WTC11 (cell line): ENCODE measurements at regions not wholly inside any gene's neighbourhood (a gene's known extent, or its start where the extent isn't known, plus 50 kb on each side); places are given as distances from the start of the nearest gene placed in this dataset.

Experiments
- ATAC-seq: fragments of 200-7000 bp; cut with Tn5 transposase; 2 replicates; pipeline ENCODE4 v1.10.0; 2021; ENCODE audit warnings: mild to moderate bottlenecking, moderate library complexity
- CTCF ChIA-PET: fragments of 300-600 bp; sonication (Branson Sonifier 250); formaldehyde crosslinking; loops from one replicate; lab custom pipeline; 2021; ENCODE audit warnings: antibody characterized with exemption; lab: Charles Lee
- POLR2A ChIA-PET: fragments of 350-600 bp; sonication (Branson Sonifier 250); formaldehyde crosslinking; loops from one replicate; lab custom pipeline; 2021; ENCODE audit warnings: antibody characterized with exemption; lab: Charles Lee
- DNase-seq: peaks from one replicate; pipeline ENCODE4 v3.0.0; 2021; ENCODE audit warnings: low spot score
- H3K27ac Mint-ChIP-seq: 2 replicates; pipeline ENCODE4 v1.8.0; 2021; ENCODE audit warnings: mixed read lengths
- H3K27me3 Mint-ChIP-seq: 2 replicates; pipeline ENCODE4 v1.8.0; 2021; ENCODE audit warnings: low read depth, mild to moderate bottlenecking, moderate library complexity, mixed read lengths
- H3K36me3 Mint-ChIP-seq: 2 replicates; pipeline ENCODE4 v1.8.0; 2021; ENCODE audit warnings: mixed read lengths
- H3K4me1 Mint-ChIP-seq: 2 replicates; pipeline ENCODE4 v1.8.0; 2022; ENCODE audit warnings: mixed read lengths
- H3K4me3 Mint-ChIP-seq: 2 replicates; pipeline ENCODE4 v1.8.0; 2021; ENCODE audit warnings: mild to moderate bottlenecking, moderate library complexity, mixed read lengths
- H3K9me3 Mint-ChIP-seq: 2 replicates; pipeline ENCODE4 v1.8.0; 2021; ENCODE audit warnings: mixed read lengths
- CBFB ChIP-seq: sonication (generic); formaldehyde crosslinking; IDR thresholded peaks from 2 replicates; pipeline ENCODE4 v1.8.1; 2022; ENCODE audit warnings: mild to moderate bottlenecking, low read depth, missing genetic modification reagents
- CREB1 ChIP-seq: sonication (generic); formaldehyde crosslinking; IDR thresholded peaks from 2 replicates; pipeline ENCODE4 v1.8.0; 2023; ENCODE audit warnings: mild to moderate bottlenecking, missing genetic modification reagents
- ESRRA ChIP-seq: sonication (generic); formaldehyde crosslinking; IDR thresholded peaks from 2 replicates; pipeline ENCODE4 v1.8.1; 2022; ENCODE audit warnings: mild to moderate bottlenecking, missing genetic modification reagents, borderline replicate concordance
- GTF2I ChIP-seq: fragments of 250-450 bp; sonication (Bioruptor Pico); conservative IDR thresholded peaks from 2 replicates; pipeline ENCODE4 v1.4.0; 2021; ENCODE audit warnings: mild to moderate bottlenecking
- HMGA2 ChIP-seq: fragments of 250-450 bp; sonication (Bioruptor Pico); IDR thresholded peaks from 2 replicates; pipeline ENCODE4 v1.4.0; 2021; ENCODE audit warnings: mild to moderate bottlenecking, moderate library complexity
- IRF2 ChIP-seq: sonication (generic); formaldehyde crosslinking; IDR thresholded peaks from 2 replicates; pipeline ENCODE4 v1.8.0; 2022; ENCODE audit warnings: low read depth, missing genetic modification reagents, borderline replicate concordance
- RELA ChIP-seq: sonication (generic); formaldehyde crosslinking; IDR thresholded peaks from 2 replicates; pipeline ENCODE4 v1.8.1; 2022; ENCODE audit warnings: missing genetic modification reagents, mild to moderate bottlenecking, borderline replicate concordance
- SP1 ChIP-seq: sonication (generic); formaldehyde crosslinking; conservative IDR thresholded peaks from 2 replicates; pipeline ENCODE4 v1.8.1; 2022; ENCODE audit warnings: missing genetic modification reagents
- ZNF121 ChIP-seq: sonication (generic); formaldehyde crosslinking; IDR thresholded peaks from 2 replicates; pipeline ENCODE4 v1.8.0; 2023; ENCODE audit warnings: missing genetic modification reagents
- ZNF219 ChIP-seq: sonication (generic); formaldehyde crosslinking; IDR thresholded peaks from 2 replicates; pipeline ENCODE4 v1.8.0; 2023; ENCODE audit warnings: missing genetic modification reagents, mild to moderate bottlenecking, borderline replicate concordance
- ZNF232 ChIP-seq: sonication (generic); formaldehyde crosslinking; IDR thresholded peaks from 2 replicates; pipeline ENCODE4 v1.8.0; 2022; ENCODE audit warnings: mild to moderate bottlenecking, missing genetic modification reagents
- ZNF317 ChIP-seq: sonication (generic); formaldehyde crosslinking; IDR thresholded peaks from 2 replicates; pipeline ENCODE4 v1.8.1; 2023; ENCODE audit warnings: low read depth, mild to moderate bottlenecking, moderate library complexity, missing genetic modification reagents, borderline replicate concordance
- TF ChIP-seq, protein P1 (sequence below): sonication (generic); formaldehyde crosslinking; IDR thresholded peaks from 2 replicates; pipeline ENCODE4 v1.8.0; 2022; ENCODE audit warnings: mild to moderate bottlenecking, missing genetic modification reagents
- TF ChIP-seq, protein P2 (sequence below): fragments of 250-450 bp; sonication (Bioruptor Pico); IDR thresholded peaks from 2 replicates; pipeline ENCODE4 v1.9.0; 2021; ENCODE audit warnings: moderate library complexity, mild to moderate bottlenecking, inconsistent platforms, borderline replicate concordance
- TF ChIP-seq, protein P3 (sequence below): sonication (generic); formaldehyde crosslinking; IDR thresholded peaks from 2 replicates; pipeline ENCODE4 v1.8.1; 2022; ENCODE audit warnings: missing genetic modification reagents, borderline replicate concordance
- TF ChIP-seq, protein P4 (sequence below): fragments of 250-450 bp; sonication (Bioruptor Pico); IDR thresholded peaks from 2 replicates; pipeline ENCODE4 v1.9.0; 2021; ENCODE audit warnings: mild to moderate bottlenecking
- TF ChIP-seq, protein P5 (sequence below): sonication (generic); formaldehyde crosslinking; IDR thresholded peaks from 2 replicates; pipeline ENCODE4 v1.8.0; 2022; ENCODE audit warnings: mild to moderate bottlenecking, missing genetic modification reagents
- TF ChIP-seq, protein P6 (sequence below): sonication (generic); formaldehyde crosslinking; IDR thresholded peaks from 2 replicates; pipeline ENCODE4 v1.8.1; 2023; ENCODE audit warnings: mild to moderate bottlenecking, missing genetic modification reagents, borderline replicate concordance
- TF ChIP-seq, protein P7 (sequence below): sonication (generic); formaldehyde crosslinking; IDR thresholded peaks from 2 replicates; pipeline ENCODE4 v1.8.1; 2023; ENCODE audit warnings: mild to moderate bottlenecking, missing genetic modification reagents

DNA sequence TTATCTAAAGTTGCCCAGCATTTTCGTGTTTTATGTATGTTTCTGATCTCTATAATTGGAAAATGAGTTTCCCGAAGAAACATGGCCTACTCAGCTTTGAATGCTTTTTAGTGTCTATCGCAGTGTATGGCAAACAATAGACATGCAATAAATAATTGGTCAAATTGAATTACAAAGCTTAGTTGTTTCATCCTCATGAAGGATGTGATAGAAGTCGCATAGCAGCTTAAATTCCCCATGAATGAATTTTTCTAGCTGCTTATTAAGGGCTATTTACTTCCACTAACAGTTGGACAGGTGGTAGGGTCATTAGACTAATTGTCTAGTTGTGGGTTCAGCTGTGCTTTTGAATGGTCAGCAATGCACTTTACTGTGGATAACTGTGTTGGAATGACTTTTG, 467.3 kb upstream of the MBL2 start:
- TF ChIP-seq CREB1 (CRISPR knock-in tag) (no peak), RELA (CRISPR knock-in tag) (no peak), HMGA2 (CRISPR knock-in tag) (no peak), GTF2I (no peak), IRF2 (CRISPR knock-in tag) (no peak)
- TF ChIP-seq, protein P1, sequence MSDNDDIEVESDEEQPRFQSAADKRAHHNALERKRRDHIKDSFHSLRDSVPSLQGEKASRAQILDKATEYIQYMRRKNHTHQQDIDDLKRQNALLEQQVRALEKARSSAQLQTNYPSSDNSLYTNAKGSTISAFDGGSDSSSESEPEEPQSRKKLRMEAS, result no peak
- TF ChIP-seq, protein P2, sequence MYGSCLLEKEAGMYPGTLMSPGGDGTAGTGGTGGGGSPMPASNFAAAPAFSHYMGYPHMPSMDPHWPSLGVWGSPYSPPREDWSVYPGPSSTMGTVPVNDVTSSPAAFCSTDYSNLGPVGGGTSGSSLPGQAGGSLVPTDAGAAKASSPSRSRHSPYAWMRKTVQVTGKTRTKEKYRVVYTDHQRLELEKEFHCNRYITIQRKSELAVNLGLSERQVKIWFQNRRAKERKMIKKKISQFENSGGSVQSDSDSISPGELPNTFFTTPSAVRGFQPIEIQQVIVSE (CRISPR knock-in tag), result no peak
- TF ChIP-seq, protein P3, sequence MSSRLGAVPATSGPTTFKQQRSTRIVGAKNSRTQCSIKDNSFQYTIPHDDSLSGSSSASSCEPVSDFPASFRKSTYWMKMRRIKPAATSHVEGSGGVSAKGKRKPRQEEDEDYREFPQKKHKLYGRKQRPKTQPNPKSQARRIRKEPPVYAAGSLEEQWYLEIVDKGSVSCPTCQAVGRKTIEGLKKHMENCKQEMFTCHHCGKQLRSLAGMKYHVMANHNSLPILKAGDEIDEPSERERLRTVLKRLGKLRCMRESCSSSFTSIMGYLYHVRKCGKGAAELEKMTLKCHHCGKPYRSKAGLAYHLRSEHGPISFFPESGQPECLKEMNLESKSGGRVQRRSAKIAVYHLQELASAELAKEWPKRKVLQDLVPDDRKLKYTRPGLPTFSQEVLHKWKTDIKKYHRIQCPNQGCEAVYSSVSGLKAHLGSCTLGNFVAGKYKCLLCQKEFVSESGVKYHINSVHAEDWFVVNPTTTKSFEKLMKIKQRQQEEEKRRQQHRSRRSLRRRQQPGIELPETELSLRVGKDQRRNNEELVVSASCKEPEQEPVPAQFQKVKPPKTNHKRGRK (CRISPR knock-in tag), result no peak
- TF ChIP-seq, protein P4, sequence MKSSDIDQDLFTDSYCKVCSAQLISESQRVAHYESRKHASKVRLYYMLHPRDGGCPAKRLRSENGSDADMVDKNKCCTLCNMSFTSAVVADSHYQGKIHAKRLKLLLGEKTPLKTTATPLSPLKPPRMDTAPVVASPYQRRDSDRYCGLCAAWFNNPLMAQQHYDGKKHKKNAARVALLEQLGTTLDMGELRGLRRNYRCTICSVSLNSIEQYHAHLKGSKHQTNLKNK, result no peak
- peaks cover 27% of the 10 kb centered on the region for H3K36me3 Mint-ChIP-seq
- ChIA-PET CTCF (no interaction called here), POLR2A (no interaction called here)
- ATAC-seq (no peak), DNase-seq (no peak)
- peaks cover 26% of the 10 kb centered on the region for H3K9me3 Mint-ChIP-seq
- H3K27ac Mint-ChIP-seq, result no peak overlapping the region
- peaks cover 6% of the 10 kb centered on the region; the same call in 1 of the 2 replicates for H3K4me1 Mint-ChIP-seq
- H3K4me3 Mint-ChIP-seq, result no peak overlapping the region
- no peaks in the 10 kb centered on the region; the same call in 1 of the 2 replicates for H3K27me3 Mint-ChIP-seq

DNA sequence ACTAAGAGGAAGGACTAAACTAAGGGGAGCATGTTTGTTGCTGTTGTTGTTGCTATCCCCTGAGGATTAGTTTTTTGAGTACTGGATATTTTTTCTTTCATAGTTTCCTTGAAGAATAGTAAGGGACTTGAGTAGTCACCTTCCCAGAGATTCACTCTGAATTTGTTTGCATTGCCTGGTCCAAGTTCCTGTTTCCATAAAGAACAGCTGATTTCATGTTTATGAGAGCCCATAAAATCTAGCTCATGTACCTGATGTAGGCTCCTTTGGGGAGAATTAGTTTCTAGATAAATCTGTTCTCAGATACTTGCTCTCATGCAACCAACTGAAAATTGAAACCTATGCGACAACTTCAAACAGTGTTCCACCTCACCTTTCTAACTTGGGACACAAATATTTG, 464.4 kb upstream of the MBL2 start:
- Mint-ChIP-seq H3K36me3 (peaks cover 10% of the 10 kb centered on the region), H3K4me3 (no peak overlapping the region), H3K4me1 (peaks cover 6% of the 10 kb centered on the region), H3K9me3 (0 out of 2 replicates have a peak, but pooled peaks cover 6% of the 10 kb centered on the region), H3K27ac (no peak overlapping the region), H3K27me3 (no peaks in the 10 kb centered on the region)
- DNase-seq (no peak), ATAC-seq (no peak)
- ChIA-PET CTCF (no interaction called here), POLR2A (no interaction called here)
- no peak for TF ChIP-seq CBFB (CRISPR knock-in tag)
- no peak for TF ChIP-seq ESRRA (CRISPR knock-in tag)
- TF ChIP-seq, protein P5, sequence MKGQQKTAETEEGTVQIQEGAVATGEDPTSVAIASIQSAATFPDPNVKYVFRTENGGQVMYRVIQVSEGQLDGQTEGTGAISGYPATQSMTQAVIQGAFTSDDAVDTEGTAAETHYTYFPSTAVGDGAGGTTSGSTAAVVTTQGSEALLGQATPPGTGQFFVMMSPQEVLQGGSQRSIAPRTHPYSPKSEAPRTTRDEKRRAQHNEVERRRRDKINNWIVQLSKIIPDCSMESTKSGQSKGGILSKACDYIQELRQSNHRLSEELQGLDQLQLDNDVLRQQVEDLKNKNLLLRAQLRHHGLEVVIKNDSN (CRISPR knock-in tag), result no peak
- TF ChIP-seq, protein P2 (CRISPR knock-in tag), result no peak

DNA sequence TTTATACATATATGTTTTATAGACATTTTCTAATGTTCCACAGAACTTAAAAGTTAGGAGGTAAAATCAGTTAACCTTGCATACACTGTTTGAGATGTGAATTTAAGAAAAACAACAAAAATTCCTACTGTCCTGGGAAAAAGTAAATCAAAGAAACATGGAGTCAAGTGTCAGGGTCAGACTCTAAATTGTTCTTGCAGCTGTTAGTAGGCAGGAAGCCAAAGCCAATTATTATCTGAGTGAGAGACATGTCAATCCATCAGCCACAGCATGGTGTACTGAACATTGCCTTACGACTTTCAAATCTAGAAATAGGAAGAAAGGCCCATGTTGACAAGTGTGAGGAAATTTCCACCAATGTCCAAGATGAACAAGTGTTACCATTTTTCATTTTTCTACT, 461.2 kb upstream of the MBL2 start:
- DNase-seq (no peak), ATAC-seq (no peak)
- CTCF ChIA-PET, result no interaction called here
- H3K9me3 Mint-ChIP-seq, result peaks cover 14% of the 10 kb centered on the region
- H3K36me3 Mint-ChIP-seq, result peaks cover 15% of the 10 kb centered on the region
- TF ChIP-seq SP1 (CRISPR knock-in tag), result no peak
- TF ChIP-seq, protein P6, sequence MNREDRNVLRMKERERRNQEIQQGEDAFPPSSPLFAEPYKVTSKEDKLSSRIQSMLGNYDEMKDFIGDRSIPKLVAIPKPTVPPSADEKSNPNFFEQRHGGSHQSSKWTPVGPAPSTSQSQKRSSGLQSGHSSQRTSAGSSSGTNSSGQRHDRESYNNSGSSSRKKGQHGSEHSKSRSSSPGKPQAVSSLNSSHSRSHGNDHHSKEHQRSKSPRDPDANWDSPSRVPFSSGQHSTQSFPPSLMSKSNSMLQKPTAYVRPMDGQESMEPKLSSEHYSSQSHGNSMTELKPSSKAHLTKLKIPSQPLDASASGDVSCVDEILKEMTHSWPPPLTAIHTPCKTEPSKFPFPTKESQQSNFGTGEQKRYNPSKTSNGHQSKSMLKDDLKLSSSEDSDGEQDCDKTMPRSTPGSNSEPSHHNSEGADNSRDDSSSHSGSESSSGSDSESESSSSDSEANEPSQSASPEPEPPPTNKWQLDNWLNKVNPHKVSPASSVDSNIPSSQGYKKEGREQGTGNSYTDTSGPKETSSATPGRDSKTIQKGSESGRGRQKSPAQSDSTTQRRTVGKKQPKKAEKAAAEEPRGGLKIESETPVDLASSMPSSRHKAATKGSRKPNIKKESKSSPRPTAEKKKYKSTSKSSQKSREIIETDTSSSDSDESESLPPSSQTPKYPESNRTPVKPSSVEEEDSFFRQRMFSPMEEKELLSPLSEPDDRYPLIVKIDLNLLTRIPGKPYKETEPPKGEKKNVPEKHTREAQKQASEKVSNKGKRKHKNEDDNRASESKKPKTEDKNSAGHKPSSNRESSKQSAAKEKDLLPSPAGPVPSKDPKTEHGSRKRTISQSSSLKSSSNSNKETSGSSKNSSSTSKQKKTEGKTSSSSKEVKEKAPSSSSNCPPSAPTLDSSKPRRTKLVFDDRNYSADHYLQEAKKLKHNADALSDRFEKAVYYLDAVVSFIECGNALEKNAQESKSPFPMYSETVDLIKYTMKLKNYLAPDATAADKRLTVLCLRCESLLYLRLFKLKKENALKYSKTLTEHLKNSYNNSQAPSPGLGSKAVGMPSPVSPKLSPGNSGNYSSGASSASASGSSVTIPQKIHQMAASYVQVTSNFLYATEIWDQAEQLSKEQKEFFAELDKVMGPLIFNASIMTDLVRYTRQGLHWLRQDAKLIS (CRISPR knock-in tag), result no peak
- TF ChIP-seq ZNF121, result no peak
- no peak for TF ChIP-seq ZNF232 (CRISPR knock-in tag)
- TF ChIP-seq ZNF317 (CRISPR knock-in tag), result no peak
- no peak for TF ChIP-seq ZNF219 (CRISPR knock-in tag)
- TF ChIP-seq, protein P7, sequence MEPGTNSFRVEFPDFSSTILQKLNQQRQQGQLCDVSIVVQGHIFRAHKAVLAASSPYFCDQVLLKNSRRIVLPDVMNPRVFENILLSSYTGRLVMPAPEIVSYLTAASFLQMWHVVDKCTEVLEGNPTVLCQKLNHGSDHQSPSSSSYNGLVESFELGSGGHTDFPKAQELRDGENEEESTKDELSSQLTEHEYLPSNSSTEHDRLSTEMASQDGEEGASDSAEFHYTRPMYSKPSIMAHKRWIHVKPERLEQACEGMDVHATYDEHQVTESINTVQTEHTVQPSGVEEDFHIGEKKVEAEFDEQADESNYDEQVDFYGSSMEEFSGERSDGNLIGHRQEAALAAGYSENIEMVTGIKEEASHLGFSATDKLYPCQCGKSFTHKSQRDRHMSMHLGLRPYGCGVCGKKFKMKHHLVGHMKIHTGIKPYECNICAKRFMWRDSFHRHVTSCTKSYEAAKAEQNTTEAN (CRISPR knock-in tag), result no peak
- no peak for TF ChIP-seq GTF2I
- peaks cover 6% of the 10 kb centered on the region for H3K4me1 Mint-ChIP-seq
- POLR2A ChIA-PET, result interaction anchor here (0.6 kb wide), 1 partner anchor 211 kb away, joined by 5 read pairs; no protein-coding TSS in a partner anchor
- H3K27ac Mint-ChIP-seq, result peak overlapping the region; percentile 8; the same call in 1 of the 2 replicates
- H3K27me3 Mint-ChIP-seq, result no peaks in the 10 kb centered on the region
- no peak overlapping the region for H3K4me3 Mint-ChIP-seq
